ENCODE measurements at regions not wholly inside any gene's neighbourhood (a gene's known extent, or its start where the extent isn't known, plus 50 kb on each side); places are given as distances from the start of the nearest gene placed in this dataset.

DNA sequence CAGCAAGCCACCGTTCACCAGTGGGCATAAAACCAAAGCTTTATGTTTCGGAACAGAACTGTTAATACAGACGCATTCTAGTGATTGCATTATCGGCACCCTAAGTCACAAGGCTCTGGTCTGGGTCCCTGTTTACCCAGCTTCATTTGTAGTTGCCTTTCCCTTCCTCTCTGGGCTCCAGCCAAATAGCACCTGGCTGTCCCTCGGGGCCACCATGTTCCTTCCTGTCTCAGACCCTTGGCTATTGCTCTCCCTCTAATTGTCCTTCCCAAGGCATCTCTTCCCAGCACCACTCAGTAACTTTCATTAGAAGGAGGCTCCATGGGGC, 75.3 kb downstream of the SDC1 start:
- TF ChIP-seq, protein P1, sequence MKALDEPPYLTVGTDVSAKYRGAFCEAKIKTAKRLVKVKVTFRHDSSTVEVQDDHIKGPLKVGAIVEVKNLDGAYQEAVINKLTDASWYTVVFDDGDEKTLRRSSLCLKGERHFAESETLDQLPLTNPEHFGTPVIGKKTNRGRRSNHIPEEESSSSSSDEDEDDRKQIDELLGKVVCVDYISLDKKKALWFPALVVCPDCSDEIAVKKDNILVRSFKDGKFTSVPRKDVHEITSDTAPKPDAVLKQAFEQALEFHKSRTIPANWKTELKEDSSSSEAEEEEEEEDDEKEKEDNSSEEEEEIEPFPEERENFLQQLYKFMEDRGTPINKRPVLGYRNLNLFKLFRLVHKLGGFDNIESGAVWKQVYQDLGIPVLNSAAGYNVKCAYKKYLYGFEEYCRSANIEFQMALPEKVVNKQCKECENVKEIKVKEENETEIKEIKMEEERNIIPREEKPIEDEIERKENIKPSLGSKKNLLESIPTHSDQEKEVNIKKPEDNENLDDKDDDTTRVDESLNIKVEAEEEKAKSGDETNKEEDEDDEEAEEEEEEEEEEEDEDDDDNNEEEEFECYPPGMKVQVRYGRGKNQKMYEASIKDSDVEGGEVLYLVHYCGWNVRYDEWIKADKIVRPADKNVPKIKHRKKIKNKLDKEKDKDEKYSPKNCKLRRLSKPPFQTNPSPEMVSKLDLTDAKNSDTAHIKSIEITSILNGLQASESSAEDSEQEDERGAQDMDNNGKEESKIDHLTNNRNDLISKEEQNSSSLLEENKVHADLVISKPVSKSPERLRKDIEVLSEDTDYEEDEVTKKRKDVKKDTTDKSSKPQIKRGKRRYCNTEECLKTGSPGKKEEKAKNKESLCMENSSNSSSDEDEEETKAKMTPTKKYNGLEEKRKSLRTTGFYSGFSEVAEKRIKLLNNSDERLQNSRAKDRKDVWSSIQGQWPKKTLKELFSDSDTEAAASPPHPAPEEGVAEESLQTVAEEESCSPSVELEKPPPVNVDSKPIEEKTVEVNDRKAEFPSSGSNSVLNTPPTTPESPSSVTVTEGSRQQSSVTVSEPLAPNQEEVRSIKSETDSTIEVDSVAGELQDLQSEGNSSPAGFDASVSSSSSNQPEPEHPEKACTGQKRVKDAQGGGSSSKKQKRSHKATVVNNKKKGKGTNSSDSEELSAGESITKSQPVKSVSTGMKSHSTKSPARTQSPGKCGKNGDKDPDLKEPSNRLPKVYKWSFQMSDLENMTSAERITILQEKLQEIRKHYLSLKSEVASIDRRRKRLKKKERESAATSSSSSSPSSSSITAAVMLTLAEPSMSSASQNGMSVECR (CRISPR knock-in tag; IDR thresholded peaks at IDR 0.05) = no peak
- no peak for TF ChIP-seq TEAD2 (tag; IDR thresholded peaks at IDR 0.05)
- no peak for TF ChIP-seq EGR1 (conservative IDR thresholded peaks at IDR 0.05)
- TF ChIP-seq SMAD3 (CRISPR knock-in tag; conservative IDR thresholded peaks at IDR 0.05) = no peak
- TF ChIP-seq POLR2A (conservative IDR thresholded peaks at IDR 0.05) = no peak
- TF ChIP-seq ARNT (IDR thresholded peaks at IDR 0.05) = no peak
- TF ChIP-seq CTCFL (IDR thresholded peaks at IDR 0.05; ENCODE audit: borderline replicate concordance, insufficient read depth, low read depth, low read length, poor library complexity, severe bottlenecking) = no peak
- no peak for TF ChIP-seq MCM5 (IDR thresholded peaks at IDR 0.05; ENCODE audit: low read depth)
- no peak for TF ChIP-seq ZBTB8A (IDR thresholded peaks at IDR 0.05; ENCODE audit: partially characterized antibody)
- no peak for TF ChIP-seq MYC (IDR thresholded peaks at IDR 0.05; ENCODE audit: low read depth, low read length)
- TF ChIP-seq MYC (CRISPR knock-in tag; IDR thresholded peaks at IDR 0.05; ENCODE audit: borderline replicate concordance, low read depth) = no peak
- TF ChIP-seq EZH2 (IDR thresholded peaks at IDR 0.05; ENCODE audit: borderline replicate concordance, low read depth, low read length) = no peak
- TF ChIP-seq JUND (IDR thresholded peaks at IDR 0.05; ENCODE audit: borderline replicate concordance, low read depth, low read length) = no peak
- TF ChIP-seq JUND (tag; IDR thresholded peaks at IDR 0.05; ENCODE audit: borderline replicate concordance, low read depth, low read length) = no peak
- no peak for TF ChIP-seq YY1 (IDR thresholded peaks at IDR 0.05; ENCODE audit: borderline replicate concordance in 1 of 3, control insufficient read depth in 1 of 3, extremely low read depth in 1 of 3, insufficient read depth in 3 of 3, insufficient read length in 1 of 3, insufficient replicate concordance in 2 of 3, low read depth in 1 of 3, low read length in 2 of 3)

Measured in K562 (cell line).